ENCODE measurements at regions not wholly inside any gene's neighbourhood (a gene's known extent, or its start where the extent isn't known, plus 50 kb on each side); places are given as distances from the start of the nearest gene placed in this dataset.

DNA sequence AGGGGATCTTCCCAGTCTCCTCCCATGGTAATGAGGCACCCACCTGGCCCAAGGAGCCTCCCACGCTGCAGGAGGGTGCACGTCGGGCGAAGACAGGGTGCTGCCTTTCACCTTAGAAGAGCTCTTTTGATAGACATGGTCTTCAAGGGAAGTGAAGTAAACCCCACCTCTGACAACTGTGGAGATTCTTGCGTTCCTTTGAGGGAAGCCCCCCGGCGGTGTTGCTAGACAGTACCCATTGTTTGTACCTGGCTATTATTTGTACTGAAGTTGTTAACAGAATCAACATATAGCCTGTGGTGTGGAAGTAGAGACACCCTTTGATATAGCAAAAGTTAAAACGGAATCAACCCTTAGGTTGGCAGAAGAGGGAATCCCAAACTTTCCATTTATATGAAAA is 648.0 kb downstream of the GALR1 start:
- Histone ChIP-seq H3K9me3 (no peaks in the 10 kb centered on the region), H3K36me3 (no peaks in the 10 kb centered on the region), H3K4me1 (peaks cover 3 to 9% of the 10 kb centered on the region in 2 donors), H3K27me3 (peaks cover 5 to 29% of the 10 kb centered on the region in 2 donors), H3K4me3 (no peak overlapping the region), H3K27ac (no peak overlapping the region)
- TF ChIP-seq, protein P1, sequence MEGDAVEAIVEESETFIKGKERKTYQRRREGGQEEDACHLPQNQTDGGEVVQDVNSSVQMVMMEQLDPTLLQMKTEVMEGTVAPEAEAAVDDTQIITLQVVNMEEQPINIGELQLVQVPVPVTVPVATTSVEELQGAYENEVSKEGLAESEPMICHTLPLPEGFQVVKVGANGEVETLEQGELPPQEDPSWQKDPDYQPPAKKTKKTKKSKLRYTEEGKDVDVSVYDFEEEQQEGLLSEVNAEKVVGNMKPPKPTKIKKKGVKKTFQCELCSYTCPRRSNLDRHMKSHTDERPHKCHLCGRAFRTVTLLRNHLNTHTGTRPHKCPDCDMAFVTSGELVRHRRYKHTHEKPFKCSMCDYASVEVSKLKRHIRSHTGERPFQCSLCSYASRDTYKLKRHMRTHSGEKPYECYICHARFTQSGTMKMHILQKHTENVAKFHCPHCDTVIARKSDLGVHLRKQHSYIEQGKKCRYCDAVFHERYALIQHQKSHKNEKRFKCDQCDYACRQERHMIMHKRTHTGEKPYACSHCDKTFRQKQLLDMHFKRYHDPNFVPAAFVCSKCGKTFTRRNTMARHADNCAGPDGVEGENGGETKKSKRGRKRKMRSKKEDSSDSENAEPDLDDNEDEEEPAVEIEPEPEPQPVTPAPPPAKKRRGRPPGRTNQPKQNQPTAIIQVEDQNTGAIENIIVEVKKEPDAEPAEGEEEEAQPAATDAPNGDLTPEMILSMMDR (IDR thresholded peaks at IDR 0.05) = no peak
- intact Hi-C loops (cut with DNase I) = no loop called here
- ATAC-seq = no peak
- no peak for DNase-seq

DNA sequence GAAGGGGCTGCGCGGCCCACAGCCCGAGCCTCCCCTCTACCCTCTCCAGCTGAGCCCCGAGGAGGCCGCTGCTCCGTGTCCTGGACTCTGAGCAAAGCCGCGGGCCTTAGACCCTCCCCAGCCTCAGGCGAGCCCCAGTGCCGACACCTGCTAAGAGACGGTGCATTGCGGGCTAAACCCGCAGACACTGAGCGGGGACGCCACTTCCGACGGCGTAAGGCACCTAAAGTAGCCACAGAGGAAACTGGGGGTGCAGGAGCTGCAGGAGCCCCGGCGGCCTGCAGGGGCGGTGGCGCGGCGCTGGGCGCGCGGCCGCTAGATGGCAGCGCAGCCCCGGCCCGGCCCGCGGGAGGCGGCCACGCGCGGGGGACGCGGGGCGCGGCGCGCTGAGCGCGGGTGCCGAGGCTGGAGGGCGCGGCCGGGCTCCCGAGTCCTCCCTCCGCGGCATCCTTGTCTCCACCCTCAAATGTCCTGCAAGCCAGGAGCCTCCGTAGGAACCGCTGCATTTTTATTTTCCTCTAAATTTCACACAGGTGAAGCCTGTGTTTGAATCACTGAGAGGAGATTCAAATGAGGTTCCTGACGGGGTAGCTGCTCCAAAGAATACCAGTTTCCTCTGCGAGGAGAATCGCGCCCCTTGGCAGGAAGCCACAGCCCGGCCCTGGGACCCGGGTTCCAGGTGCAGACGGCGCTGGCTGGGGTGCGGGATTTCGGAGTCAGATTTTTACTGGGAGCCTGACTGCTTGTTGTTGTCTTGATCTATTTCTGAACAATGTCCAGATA is 650.5 kb downstream of the GALR1 start:
- no peaks in the 10 kb centered on the region for H3K9me3 ChIP-seq
- TF ChIP-seq, protein P1 (IDR thresholded peaks at IDR 0.05) = peak; percentile 70 to 77
- peak in 3 of 4 donors; percentile 25 to 87 (median 36) for DNase-seq
- H3K36me3 ChIP-seq = no peaks in the 10 kb centered on the region
- peaks cover 3 to 9% of the 10 kb centered on the region in 2 donors for H3K4me1 ChIP-seq
- no peak overlapping the region for H3K27ac ChIP-seq
- ATAC-seq = peak; percentile 98
- intact Hi-C loops (cut with DNase I) = no loop called here
- H3K4me3 ChIP-seq = peak overlapping the region in 1 of 2 donors; percentile 7
- peaks cover 5 to 29% of the 10 kb centered on the region in 2 donors for H3K27me3 ChIP-seq

DNA sequence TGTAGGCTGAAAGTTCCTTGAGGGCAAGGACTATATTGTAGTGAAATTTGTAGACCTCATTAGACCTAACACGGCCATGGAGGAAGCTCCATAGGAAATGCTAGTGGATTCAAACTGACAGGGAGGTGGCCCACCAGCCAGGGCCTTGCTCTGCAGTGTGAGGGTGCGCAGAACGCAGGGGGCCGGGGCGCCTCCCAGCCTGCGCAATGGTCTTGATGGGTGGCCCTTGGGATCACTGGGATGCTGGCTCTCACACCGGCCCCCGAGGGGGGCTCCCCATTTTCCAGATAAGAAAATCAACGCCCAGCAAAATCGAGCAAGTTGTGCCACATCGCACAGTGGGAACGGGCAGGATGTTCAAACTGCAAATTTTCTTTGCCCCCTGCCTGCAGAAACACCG is 655.4 kb downstream of the GALR1 start:
- no peak for ATAC-seq
- no peak for DNase-seq
- Histone ChIP-seq H3K4me3 (no peak overlapping the region), H3K27me3 (peaks cover 0 to 4% of the 10 kb centered on the region in 2 donors), H3K9me3 (no peaks in the 10 kb centered on the region), H3K36me3 (no peaks in the 10 kb centered on the region), H3K4me1 (peaks cover 0 to 4% of the 10 kb centered on the region in 2 donors), H3K27ac (no peak overlapping the region)
- intact Hi-C loops (cut with DNase I) = no loop called here
- TF ChIP-seq, protein P1 (IDR thresholded peaks at IDR 0.05) = no peak

DNA sequence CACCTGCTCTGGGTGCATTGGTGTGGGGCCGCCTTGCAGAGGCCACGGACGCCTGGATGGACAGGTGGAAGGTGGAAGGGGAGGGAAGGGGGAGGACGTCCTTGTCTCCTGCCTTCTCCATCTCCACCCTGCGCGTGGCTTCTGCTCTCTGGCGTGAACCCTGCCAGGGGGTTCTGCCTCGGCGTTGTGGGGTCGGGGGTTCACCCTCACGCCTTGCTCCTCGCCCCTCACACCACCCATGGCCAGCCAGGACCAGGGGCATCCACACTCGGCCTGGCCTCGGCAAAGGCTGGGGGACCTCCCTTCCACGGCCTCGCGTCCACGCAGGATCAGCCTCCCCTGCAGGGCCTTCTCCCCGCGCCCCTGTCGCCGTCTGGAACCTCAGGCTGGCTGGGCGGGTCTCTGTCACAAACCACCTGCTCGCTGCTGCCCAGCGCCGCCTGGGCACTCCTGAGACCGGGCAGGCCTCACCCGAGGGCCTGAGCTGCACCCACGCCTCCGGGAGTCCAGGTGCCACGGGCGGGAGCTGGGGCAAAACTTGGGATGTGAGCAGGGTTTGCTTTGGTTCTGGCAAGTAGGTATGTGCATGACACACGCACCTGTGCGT is 655.9 kb downstream of the GALR1 start:
- Histone ChIP-seq H3K9me3 (no peaks in the 10 kb centered on the region), H3K27me3 (peaks cover 0 to under 1% of the 10 kb centered on the region in 2 donors), H3K27ac (no peak overlapping the region), H3K4me1 (peaks cover 0 to under 1% of the 10 kb centered on the region in 2 donors), H3K4me3 (no peak overlapping the region), H3K36me3 (no peaks in the 10 kb centered on the region)
- ATAC-seq (no peak), DNase-seq (peak in 1 of 4 donors; percentile 75)
- intact Hi-C loops (cut with DNase I) = no loop called here
- TF ChIP-seq, protein P1 (IDR thresholded peaks at IDR 0.05) = no peak

DNA sequence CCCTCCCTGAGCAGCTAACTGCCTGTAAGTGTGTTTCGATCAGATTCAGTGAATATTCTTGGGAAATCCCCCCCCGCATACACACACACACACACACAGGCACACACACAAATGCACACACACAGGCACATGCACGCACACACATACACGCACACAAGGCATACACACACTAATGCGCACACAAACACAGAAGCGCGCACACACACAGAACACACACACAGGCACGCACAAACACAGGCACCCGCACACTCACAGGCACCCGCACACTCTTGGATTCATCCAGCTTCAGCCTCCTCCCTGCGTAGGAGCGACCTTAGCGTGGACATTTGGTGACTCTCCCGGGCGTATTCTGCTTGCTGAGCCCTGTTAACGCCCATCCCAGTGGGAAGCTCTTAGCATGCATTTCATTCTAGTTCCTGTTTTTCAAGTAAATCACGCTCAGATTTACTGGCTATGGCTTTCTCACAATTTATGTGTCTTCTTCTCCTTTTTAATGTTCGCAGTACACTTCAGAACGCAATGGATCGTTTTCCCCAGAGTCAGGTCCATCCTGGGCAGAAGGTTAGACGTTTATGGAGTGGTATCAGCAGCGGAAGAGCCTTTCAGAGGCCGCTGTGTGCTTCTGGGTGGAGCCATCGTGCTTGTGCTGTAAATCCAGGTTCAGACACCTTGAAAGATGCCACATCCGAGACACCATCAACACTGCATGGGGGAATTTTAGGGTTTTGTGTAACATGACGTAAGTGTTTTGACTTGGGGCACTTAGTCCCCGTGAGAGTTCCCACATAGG is 656.6 kb downstream of the GALR1 start:
- intact Hi-C loops (cut with DNase I) = no loop called here
- no peak overlapping the region for H3K27ac ChIP-seq
- H3K9me3 ChIP-seq = no peaks in the 10 kb centered on the region
- H3K4me1 ChIP-seq = no peaks in the 10 kb centered on the region
- no peaks in the 10 kb centered on the region for H3K36me3 ChIP-seq
- H3K27me3 ChIP-seq = peaks cover 0 to 3% of the 10 kb centered on the region in 2 donors
- H3K4me3 ChIP-seq = no peak overlapping the region
- ATAC-seq (no peak), DNase-seq (no peak)
- TF ChIP-seq, protein P1 (IDR thresholded peaks at IDR 0.05) = no peak

Measured in left lung (tissue), 4 donors.